ENCODE measurements at regions not wholly inside any gene's neighbourhood (a gene's known extent, or its start where the extent isn't known, plus 50 kb on each side); places are given as distances from the start of the nearest gene placed in this dataset.

- TF ChIP-seq CTCF (conservative IDR thresholded peaks at IDR 0.05) (no peak), EZH2 (IDR thresholded peaks at IDR 0.05; ENCODE audit: low read depth) (no peak)
Observed at GRCh38 chr5:9877488-9877887, 247.3 kb upstream of the TAS2R1 start.
